ENCODE measurements at regions not wholly inside any gene's neighbourhood (a gene's known extent, or its start where the extent isn't known, plus 50 kb on each side); places are given as distances from the start of the nearest gene placed in this dataset.

GRCh38 chr11:92888696-92889095 is 80.8 kb upstream of the MTNR1B start:
- WGBS (ENCODE audit: insufficient coverage, low coverage, low lambda C conversion rate, missing lambda C conversion rate) = 56% methylated on average over 5 of the region's 5 CpGs
- no peaks in the 10 kb centered on the region for H3K9me3 ChIP-seq
- intact Hi-C loops (cut with DNase I) = no loop called here
- H3K4me1 ChIP-seq = no peaks in the 10 kb centered on the region
- H3K36me3 ChIP-seq = no peaks in the 10 kb centered on the region
- no peaks in the 10 kb centered on the region for H3K27me3 ChIP-seq
- DNase-seq (no peak), ATAC-seq (no peak)
- H3K4me3 ChIP-seq = no peak overlapping the region
- TF ChIP-seq POLR2A (IDR thresholded peaks at IDR 0.05) (no peak), CTCF (IDR thresholded peaks at IDR 0.05) (no peak)
- no peak overlapping the region for H3K27ac ChIP-seq

- Histone ChIP-seq H3K4me3 (no peak overlapping the region), H3K9me3 (no peaks in the 10 kb centered on the region), H3K36me3 (no peaks in the 10 kb centered on the region), H3K27me3 (no peaks in the 10 kb centered on the region), H3K4me1 (peaks cover 0 to 5% (median 0%) of the 10 kb centered on the region in 4 donors), H3K27ac (no peak overlapping the region)
- no peak for DNase-seq
- intact Hi-C loops (cut with DNase I) = no loop called here
- no peak for ATAC-seq
- WGBS (ENCODE audit: insufficient coverage, low coverage, low lambda C conversion rate, missing lambda C conversion rate) = 90% methylated on average over 2 of the region's 11 CpGs
- TF ChIP-seq CTCF (IDR thresholded peaks at IDR 0.05) (no peak), POLR2A (IDR thresholded peaks at IDR 0.05) (no peak)
These were observed 78.6 kb upstream of the MTNR1B start for GRCh38 chr11:92890846-92891245.

GRCh38 chr11:92892802-92893684 is 76.4 kb upstream of the MTNR1B start:
- TF ChIP-seq CTCF (IDR thresholded peaks at IDR 0.05) (no peak), POLR2A (IDR thresholded peaks at IDR 0.05) (no peak)
- H3K4me3 ChIP-seq = no peak overlapping the region
- no peaks in the 10 kb centered on the region for H3K36me3 ChIP-seq
- H3K9me3 ChIP-seq = no peaks in the 10 kb centered on the region
- 37% methylated on average over 4 of the region's 4 CpGs for WGBS (ENCODE audit: insufficient coverage, low coverage, low lambda C conversion rate, missing lambda C conversion rate)
- H3K4me1 ChIP-seq = peaks cover 0 to 5% (median 0%) of the 10 kb centered on the region in 4 donors
- no peaks in the 10 kb centered on the region for H3K27me3 ChIP-seq
- intact Hi-C loops (cut with DNase I) = no loop called here
- H3K27ac ChIP-seq = no peak overlapping the region
- peak in 1 of 4 donors; percentile 91 for ATAC-seq
- no peak for DNase-seq

GRCh38 chr11:92894197-92894596 is 75.3 kb upstream of the MTNR1B start:
- ATAC-seq (no peak), DNase-seq (no peak)
- H3K27ac ChIP-seq = no peak overlapping the region
- intact Hi-C loops (cut with DNase I) = no loop called here
- TF ChIP-seq CTCF (IDR thresholded peaks at IDR 0.05) (no peak), POLR2A (IDR thresholded peaks at IDR 0.05) (no peak)
- no peak overlapping the region for H3K4me3 ChIP-seq
- H3K27me3 ChIP-seq = no peaks in the 10 kb centered on the region
- no peaks in the 10 kb centered on the region for H3K36me3 ChIP-seq
- 77% methylated on average over 3 of the region's 3 CpGs for WGBS (ENCODE audit: insufficient coverage, low coverage, low lambda C conversion rate, missing lambda C conversion rate)
- peaks cover 0 to 5% (median 0%) of the 10 kb centered on the region in 4 donors for H3K4me1 ChIP-seq
- H3K9me3 ChIP-seq = no peaks in the 10 kb centered on the region
